Chondrocyte (in vitro differentiated cells): ENCODE measurements at regions not wholly inside any gene's neighbourhood (a gene's known extent, or its start where the extent isn't known, plus 50 kb on each side); places are given as distances from the start of the nearest gene placed in this dataset.

Source experiments
- DNase-seq: peaks from one replicate; pipeline ENCODE4 v3.0.0; 2021; ENCODE audit warnings: mixed read lengths, low spot score
- H3K27ac Mint-ChIP-seq: one replicate; pipeline ENCODE4 v1.8.0; 2021; ENCODE audit warnings: mild to moderate bottlenecking, moderate library complexity, mixed read lengths; ENCODE audit not compliant: unreplicated experiment
- H3K27me3 Mint-ChIP-seq: 2 replicates; pipeline ENCODE4 v1.8.0; 2021; ENCODE audit warnings: low read depth, mixed read lengths
- H3K36me3 Mint-ChIP-seq: 2 replicates; pipeline ENCODE4 v1.8.0; 2021; ENCODE audit warnings: low read depth, mixed read lengths
- H3K4me1 Mint-ChIP-seq: 2 replicates; pipeline ENCODE4 v1.8.0; 2021; ENCODE audit warnings: low read depth, mild to moderate bottlenecking, mixed read lengths
- H3K4me3 Mint-ChIP-seq: one replicate; pipeline ENCODE4 v1.8.0; 2021; ENCODE audit warnings: mild to moderate bottlenecking, moderate library complexity, mixed read lengths; ENCODE audit not compliant: unreplicated experiment
- H3K9me3 Mint-ChIP-seq: 2 replicates; pipeline ENCODE4 v1.8.0; 2021; ENCODE audit warnings: low read depth, mixed read lengths
- TF ChIP-seq, protein P1 (sequence below): fragments of 200-600 bp; sonication (generic); IDR thresholded peaks from 2 replicates; pipeline ENCODE4 v1.5.0; 2021; ENCODE audit warnings: antibody characterized with exemption, mild to moderate bottlenecking, moderate library complexity

DNA sequence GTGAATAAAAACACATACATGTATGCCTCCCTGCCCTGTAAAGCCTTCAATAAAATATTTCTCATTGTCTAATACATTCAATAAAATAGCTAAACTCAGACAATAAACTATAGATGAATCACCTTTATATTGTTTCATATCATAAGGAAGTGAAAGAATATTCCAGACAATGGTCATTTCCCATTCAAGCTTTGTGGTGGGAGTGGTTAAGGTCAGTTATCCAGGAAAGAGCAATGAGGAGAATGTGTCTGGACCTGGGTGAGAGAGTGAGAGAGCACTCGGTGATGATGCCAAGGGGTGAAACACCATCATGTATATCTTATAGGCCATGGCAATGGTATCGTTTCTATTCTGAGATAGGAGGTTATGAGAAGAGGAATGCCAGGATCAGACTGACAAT, 197.8 kb downstream of the PDHA2 start:
- no peak for DNase-seq
- Mint-ChIP-seq H3K4me1 (no peaks in the 10 kb centered on the region), H3K27ac (no peak overlapping the region), H3K9me3 (no peaks in the 10 kb centered on the region), H3K27me3 (peaks cover 1% of the 10 kb centered on the region), H3K4me3 (no peak overlapping the region), H3K36me3 (peaks cover 2% of the 10 kb centered on the region)
- TF ChIP-seq, protein P1, sequence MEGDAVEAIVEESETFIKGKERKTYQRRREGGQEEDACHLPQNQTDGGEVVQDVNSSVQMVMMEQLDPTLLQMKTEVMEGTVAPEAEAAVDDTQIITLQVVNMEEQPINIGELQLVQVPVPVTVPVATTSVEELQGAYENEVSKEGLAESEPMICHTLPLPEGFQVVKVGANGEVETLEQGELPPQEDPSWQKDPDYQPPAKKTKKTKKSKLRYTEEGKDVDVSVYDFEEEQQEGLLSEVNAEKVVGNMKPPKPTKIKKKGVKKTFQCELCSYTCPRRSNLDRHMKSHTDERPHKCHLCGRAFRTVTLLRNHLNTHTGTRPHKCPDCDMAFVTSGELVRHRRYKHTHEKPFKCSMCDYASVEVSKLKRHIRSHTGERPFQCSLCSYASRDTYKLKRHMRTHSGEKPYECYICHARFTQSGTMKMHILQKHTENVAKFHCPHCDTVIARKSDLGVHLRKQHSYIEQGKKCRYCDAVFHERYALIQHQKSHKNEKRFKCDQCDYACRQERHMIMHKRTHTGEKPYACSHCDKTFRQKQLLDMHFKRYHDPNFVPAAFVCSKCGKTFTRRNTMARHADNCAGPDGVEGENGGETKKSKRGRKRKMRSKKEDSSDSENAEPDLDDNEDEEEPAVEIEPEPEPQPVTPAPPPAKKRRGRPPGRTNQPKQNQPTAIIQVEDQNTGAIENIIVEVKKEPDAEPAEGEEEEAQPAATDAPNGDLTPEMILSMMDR = no peak

DNA sequence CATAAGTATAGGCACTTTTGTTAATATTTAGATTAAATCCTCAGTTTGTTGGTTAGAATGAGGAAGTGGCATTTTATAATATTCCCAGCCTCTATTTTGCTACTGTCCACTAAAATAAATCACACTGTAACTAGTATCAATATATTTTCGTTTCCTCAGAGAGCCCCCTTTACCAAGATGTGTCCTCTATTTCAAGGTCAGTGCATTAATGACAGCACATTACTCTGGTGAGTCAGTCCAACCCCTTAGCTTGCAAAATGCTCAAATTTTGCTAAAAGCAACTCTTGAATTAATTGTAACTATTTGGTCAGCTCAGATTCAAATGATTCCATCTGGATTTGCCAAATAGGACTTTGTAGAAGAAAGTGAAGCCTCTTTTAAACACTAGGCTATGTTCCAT, 199.3 kb downstream of the PDHA2 start:
- H3K27me3 Mint-ChIP-seq = peaks cover 1% of the 10 kb centered on the region
- no peak for DNase-seq
- TF ChIP-seq, protein P1 = no peak
- H3K27ac Mint-ChIP-seq = no peak overlapping the region
- H3K9me3 Mint-ChIP-seq = peaks cover 5% of the 10 kb centered on the region
- no peaks in the 10 kb centered on the region for H3K4me1 Mint-ChIP-seq
- no peaks in the 10 kb centered on the region for H3K36me3 Mint-ChIP-seq
- H3K4me3 Mint-ChIP-seq = no peak overlapping the region

DNA sequence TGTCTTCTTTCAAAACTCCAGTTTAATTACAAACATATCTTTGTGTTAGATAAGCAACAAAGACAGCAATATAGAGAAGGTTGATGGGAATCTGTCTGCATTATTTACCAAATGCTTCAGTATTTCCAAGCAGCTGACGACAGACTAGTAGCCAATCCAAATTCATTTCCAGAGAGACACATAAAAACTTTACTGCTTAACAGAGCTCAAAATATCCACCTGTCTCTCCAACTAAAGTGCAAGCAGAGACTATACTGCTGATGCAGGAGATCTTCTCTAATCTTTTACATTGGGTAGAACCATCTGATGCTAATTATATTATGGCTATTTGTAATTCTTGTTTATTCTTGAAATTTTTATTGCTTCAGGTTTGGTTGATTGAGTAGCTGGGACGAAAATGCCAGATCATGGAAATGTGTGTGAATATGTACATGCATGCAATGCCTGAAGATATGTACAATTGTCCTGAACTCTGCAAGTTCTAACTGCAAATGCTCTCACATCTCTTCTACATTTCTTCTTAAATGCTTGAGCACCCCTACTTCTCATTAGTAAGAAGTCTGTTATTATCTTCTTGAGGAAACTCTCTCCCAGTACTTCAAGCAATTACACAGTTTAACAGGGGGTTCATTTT, 200.0 kb downstream of the PDHA2 start:
- no peak for DNase-seq
- TF ChIP-seq, protein P1 = no peak
- Mint-ChIP-seq H3K36me3 (no peaks in the 10 kb centered on the region), H3K27me3 (peaks cover 1% of the 10 kb centered on the region), H3K27ac (no peak overlapping the region), H3K4me3 (no peak overlapping the region), H3K4me1 (no peaks in the 10 kb centered on the region), H3K9me3 (peaks cover 5% of the 10 kb centered on the region)

DNA sequence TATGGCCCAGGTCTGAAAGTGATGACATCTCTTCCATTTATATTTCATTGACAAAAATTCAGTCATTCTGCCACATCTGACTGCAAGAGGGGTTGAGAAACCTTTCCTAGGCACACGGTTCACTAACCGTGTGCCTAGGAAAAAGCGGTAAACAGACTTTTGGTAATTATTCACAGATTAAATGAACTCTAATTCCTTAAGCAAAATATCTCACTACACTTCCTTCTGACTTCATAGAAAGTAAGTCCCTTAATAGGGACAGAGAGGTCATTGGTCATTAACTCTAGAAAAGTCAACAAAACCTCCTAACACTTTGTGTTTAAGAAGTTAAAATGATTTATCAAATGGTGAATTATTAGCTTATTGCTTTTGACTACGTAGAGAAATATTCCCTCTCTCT, 205.1 kb downstream of the PDHA2 start:
- H3K27ac Mint-ChIP-seq = no peak overlapping the region
- H3K27me3 Mint-ChIP-seq = peaks cover 1% of the 10 kb centered on the region
- no peaks in the 10 kb centered on the region for H3K36me3 Mint-ChIP-seq
- no peak overlapping the region for H3K4me3 Mint-ChIP-seq
- no peak for DNase-seq
- no peaks in the 10 kb centered on the region for H3K4me1 Mint-ChIP-seq
- TF ChIP-seq, protein P1 = no peak
- H3K9me3 Mint-ChIP-seq = peaks cover 10% of the 10 kb centered on the region

DNA sequence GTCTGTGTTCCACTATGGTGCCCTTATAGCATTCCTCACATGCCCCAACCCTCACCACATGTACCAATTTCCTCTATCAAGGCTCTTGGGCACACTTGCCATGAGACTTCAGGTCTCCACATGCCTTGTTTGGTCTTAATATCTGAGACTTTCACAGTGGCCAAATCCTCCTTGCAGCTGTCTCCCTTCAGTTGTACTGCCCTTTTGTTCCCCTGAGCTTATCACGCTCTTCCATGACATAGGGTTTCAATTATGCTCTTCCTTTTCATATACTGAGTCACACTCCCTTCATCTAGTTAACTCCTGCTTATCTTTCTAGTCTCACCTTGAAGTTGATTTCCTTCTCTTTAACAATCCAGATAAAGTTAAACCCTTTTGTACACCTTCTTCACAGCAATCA, 212.9 kb downstream of the PDHA2 start:
- Mint-ChIP-seq H3K4me1 (peaks cover 3% of the 10 kb centered on the region), H3K4me3 (no peak overlapping the region), H3K36me3 (no peaks in the 10 kb centered on the region), H3K27me3 (no peaks in the 10 kb centered on the region), H3K9me3 (peaks cover 8% of the 10 kb centered on the region), H3K27ac (no peak overlapping the region)
- TF ChIP-seq, protein P1 = no peak
- DNase-seq = no peak
